ENCODE measurements at regions not wholly inside any gene's neighbourhood (a gene's known extent, or its start where the extent isn't known, plus 50 kb on each side); places are given as distances from the start of the nearest gene placed in this dataset.

DNA sequence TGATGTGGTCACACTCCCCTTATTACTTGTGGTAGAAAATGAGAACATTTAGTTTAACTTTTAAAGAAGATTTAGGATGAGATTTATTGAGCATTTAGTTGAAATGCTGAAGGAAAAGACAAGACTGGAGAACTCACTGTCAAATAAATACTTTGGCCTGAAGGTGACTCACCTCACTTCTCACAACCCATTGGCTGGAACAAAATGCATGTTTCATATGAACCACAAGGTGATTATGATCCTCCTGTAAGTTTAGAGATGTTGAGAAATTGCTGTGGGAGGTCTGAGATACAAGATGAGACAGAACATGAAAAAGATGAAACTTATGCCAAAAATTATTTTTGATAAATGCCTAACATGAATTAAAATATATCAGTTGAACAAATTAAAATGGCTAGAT, 1004.5 kb downstream of the SOCS6 start:
- no peak for DNase-seq (ENCODE audit: low read depth, low spot score)
- POLR2A ChIA-PET = no interaction called here
- CTCF ChIA-PET = no interaction called here
- TF ChIP-seq, protein P1, sequence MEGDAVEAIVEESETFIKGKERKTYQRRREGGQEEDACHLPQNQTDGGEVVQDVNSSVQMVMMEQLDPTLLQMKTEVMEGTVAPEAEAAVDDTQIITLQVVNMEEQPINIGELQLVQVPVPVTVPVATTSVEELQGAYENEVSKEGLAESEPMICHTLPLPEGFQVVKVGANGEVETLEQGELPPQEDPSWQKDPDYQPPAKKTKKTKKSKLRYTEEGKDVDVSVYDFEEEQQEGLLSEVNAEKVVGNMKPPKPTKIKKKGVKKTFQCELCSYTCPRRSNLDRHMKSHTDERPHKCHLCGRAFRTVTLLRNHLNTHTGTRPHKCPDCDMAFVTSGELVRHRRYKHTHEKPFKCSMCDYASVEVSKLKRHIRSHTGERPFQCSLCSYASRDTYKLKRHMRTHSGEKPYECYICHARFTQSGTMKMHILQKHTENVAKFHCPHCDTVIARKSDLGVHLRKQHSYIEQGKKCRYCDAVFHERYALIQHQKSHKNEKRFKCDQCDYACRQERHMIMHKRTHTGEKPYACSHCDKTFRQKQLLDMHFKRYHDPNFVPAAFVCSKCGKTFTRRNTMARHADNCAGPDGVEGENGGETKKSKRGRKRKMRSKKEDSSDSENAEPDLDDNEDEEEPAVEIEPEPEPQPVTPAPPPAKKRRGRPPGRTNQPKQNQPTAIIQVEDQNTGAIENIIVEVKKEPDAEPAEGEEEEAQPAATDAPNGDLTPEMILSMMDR (IDR thresholded peaks at IDR 0.05; ENCODE audit: insufficient read depth, low read length, missing control alignments) = no peak
- H3K4me3 ChIP-seq (ENCODE audit: low read depth, low read length) = no peak overlapping the region

DNA sequence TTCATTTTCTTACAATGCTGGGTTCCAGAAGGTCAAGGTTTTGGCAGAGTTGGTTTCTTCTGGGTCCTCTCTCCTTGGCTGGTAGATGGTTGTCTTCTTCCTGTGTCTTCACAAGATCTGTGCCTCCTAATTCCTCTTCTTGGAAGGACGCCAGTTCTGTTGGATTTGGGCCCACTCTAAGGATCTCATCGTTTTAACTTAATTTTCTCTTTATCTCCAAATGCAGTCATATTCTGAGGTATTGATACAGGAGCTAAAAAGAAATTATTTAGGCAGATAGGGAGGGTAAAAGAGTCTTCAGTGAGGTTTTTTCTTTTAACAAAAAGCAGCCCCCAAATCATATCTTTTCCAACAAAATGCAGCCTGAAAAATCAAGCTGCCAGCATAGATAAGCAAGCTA, 998.4 kb downstream of the SOCS6 start:
- POLR2A ChIA-PET = no interaction called here
- H3K4me3 ChIP-seq (ENCODE audit: low read depth, low read length) = no peak overlapping the region
- CTCF ChIA-PET = no interaction called here
- TF ChIP-seq, protein P1 (IDR thresholded peaks at IDR 0.05; ENCODE audit: insufficient read depth, low read length, missing control alignments) = no peak
- no peak for DNase-seq (ENCODE audit: low read depth, low spot score)

DNA sequence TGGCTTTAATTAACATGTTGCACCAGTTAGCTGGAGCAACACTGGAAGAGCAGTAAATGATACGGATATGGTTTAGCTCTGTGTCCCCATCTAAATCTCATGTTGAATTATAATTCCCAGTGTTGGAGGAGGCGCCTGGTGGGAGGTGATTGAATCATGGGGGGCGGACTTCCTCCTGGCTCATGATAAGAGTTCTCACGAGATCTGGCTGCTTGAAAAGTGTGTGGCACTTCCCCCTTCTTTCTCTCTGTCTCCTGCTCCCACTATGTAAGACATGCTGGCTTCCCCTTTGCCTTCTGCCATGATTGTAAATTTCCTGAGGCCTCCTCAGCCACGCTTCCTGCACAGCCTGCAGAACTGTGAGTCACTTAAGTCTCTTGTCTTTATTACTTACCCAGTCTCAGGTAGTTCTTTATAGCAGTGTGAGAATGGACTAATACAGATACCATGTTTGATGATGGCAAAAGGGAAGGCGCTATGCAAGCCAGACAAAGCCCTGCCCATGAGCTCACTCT, 963.6 kb downstream of the SOCS6 start:
- DNase-seq (ENCODE audit: low read depth, low spot score) = no peak
- TF ChIP-seq, protein P1 (IDR thresholded peaks at IDR 0.05; ENCODE audit: insufficient read depth, low read length, missing control alignments) = no peak
- ChIA-PET CTCF (no interaction called here), POLR2A (no interaction called here)
- H3K4me3 ChIP-seq (ENCODE audit: low read depth, low read length) = no peak overlapping the region

DNA sequence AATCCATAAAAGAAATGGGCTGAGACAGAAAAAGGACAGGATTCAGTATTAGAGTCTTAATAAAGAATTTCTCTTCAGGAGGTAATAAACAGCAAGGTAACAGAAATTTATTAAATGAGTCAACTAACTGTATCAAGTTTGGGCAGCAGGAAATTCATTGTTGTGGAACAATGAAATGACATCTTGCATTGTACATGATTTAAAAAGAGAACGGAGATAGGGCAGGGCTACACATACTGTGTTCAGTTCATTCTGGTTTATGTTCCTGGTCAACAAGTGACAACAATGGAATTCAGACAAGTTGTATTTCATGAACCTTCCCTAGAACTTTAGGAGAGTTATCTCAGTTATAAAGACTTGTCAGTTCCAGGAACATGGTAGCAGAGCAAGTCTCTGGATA, 961.3 kb downstream of the SOCS6 start:
- no peak overlapping the region for H3K4me3 ChIP-seq (ENCODE audit: low read depth, low read length)
- DNase-seq (ENCODE audit: low read depth, low spot score) = no peak
- TF ChIP-seq, protein P1 (IDR thresholded peaks at IDR 0.05; ENCODE audit: insufficient read depth, low read length, missing control alignments) = no peak
- CTCF ChIA-PET = no interaction called here
- POLR2A ChIA-PET = no interaction called here

DNA sequence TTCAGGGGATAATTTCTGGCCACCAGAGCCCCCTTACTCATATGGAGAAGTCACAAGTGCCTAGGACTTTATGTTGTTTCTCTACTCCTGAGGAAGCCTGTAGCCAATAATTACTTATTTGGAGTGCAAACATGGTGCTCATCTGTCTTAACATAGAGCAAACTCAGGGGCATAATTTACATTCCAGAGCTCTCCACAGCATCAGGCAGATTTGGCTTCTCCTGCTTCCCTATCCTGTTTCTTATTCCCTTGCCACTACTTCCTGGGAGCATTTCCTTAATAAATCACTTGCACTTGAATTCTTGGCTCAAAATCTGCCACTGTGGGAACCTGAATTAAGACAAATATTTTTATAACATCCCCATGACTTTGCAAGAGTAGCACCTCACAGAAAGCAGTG, 960.9 kb downstream of the SOCS6 start:
- POLR2A ChIA-PET = no interaction called here
- DNase-seq (ENCODE audit: low read depth, low spot score) = no peak
- TF ChIP-seq, protein P1 (IDR thresholded peaks at IDR 0.05; ENCODE audit: insufficient read depth, low read length, missing control alignments) = no peak
- no peak overlapping the region for H3K4me3 ChIP-seq (ENCODE audit: low read depth, low read length)
- CTCF ChIA-PET = no interaction called here

DNA sequence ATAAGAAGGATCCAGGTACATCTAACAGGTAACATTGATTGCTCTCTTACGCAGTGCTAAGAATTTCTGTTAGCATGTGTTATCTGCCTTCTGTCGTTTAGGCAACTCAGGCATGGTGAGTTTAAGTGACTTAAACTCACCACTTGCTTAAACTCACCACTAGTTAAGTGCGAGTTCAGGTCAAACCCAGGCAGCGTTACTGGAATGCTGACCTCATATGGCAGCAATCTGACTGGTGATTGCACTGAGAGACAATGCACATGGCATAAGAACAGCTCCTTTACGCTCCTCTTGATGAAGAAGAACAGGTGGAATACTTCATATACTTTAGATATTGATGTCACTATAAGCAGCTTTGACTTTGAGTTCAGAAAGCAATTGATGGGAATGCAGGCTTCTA, 954.1 kb downstream of the SOCS6 start:
- H3K4me3 ChIP-seq (ENCODE audit: low read depth, low read length) = no peak overlapping the region
- ChIA-PET POLR2A (no interaction called here), CTCF (no interaction called here)
- TF ChIP-seq, protein P1 (IDR thresholded peaks at IDR 0.05; ENCODE audit: insufficient read depth, low read length, missing control alignments) = no peak
- DNase-seq (ENCODE audit: low read depth, low spot score) = no peak

Data from AG04449 (cell line).